H1 (cell line): ENCODE measurements at regions not wholly inside any gene's neighbourhood (a gene's known extent, or its start where the extent isn't known, plus 50 kb on each side); places are given as distances from the start of the nearest gene placed in this dataset.

ENCODE experiments used
- ASH2L ChIP-seq: fragments of 200-600, 300-600 bp; sonication (generic); IDR thresholded peaks from one replicate; pipeline ENCODE4 v1.7.1; 2017; ENCODE audit warnings: low read length
- EP300 ChIP-seq, 2 experiments: IDR thresholded peaks; 1 replicate in 1 of 2; 2 replicates in 1 of 2; pipeline ENCODE4 v1.6.1; 2011 to 2012; ENCODE audit warnings: low read depth in 2 of 2, low read length in 2 of 2, mild to moderate bottlenecking in 2 of 2, borderline replicate concordance in 1 of 2, inconsistent platforms in 1 of 2, moderate library complexity in 1 of 2
- EZH2 ChIP-seq: fragments of 200-600 bp; sonication (generic); IDR thresholded peaks from 2 replicates; pipeline ENCODE4 v1.7.1; 2012; ENCODE audit warnings: low read depth, mild to moderate bottlenecking, moderate library complexity, low read length, inconsistent platforms; ENCODE audit not compliant: severe bottlenecking
- FOSL1 ChIP-seq: IDR thresholded peaks from 2 replicates; pipeline ENCODE4 v1.6.1; 2011; ENCODE audit warnings: mild to moderate bottlenecking, low read depth, low read length, moderate library complexity; ENCODE audit not compliant: insufficient read depth
- GABPA ChIP-seq: IDR thresholded peaks from 2 replicates; pipeline ENCODE4 v1.6.1; 2011; ENCODE audit warnings: mild to moderate bottlenecking, low read length, moderate library complexity, borderline replicate concordance; ENCODE audit not compliant: insufficient read depth
- JUN ChIP-seq: IDR thresholded peaks from 2 replicates; pipeline ENCODE4 v1.6.1; 2011; ENCODE audit warnings: low read depth, mild to moderate bottlenecking, improper control_type of control experiment, low read length
- JUND ChIP-seq: IDR thresholded peaks from 2 replicates; pipeline ENCODE4 v1.6.1; 2011; ENCODE audit warnings: mild to moderate bottlenecking, improper control_type of control experiment, low read length
- MAFK ChIP-seq: IDR thresholded peaks from 2 replicates; pipeline ENCODE4 v1.6.1; 2012; ENCODE audit warnings: low read depth, mild to moderate bottlenecking, improper control_type of control experiment, low read length
- POLR2A ChIP-seq, 2 experiments: IDR thresholded peaks; 1 replicate in 1 of 2; 2 replicates in 1 of 2; pipeline ENCODE4 v1.6.1; 2011; ENCODE audit warnings: low read depth in 2 of 2, low read length in 2 of 2, mild to moderate bottlenecking in 2 of 2; ENCODE audit errors: control extremely low read depth in 1 of 2
- SP4 ChIP-seq: IDR thresholded peaks from 2 replicates; pipeline ENCODE4 v1.6.1; 2012; ENCODE audit warnings: low read length, inconsistent platforms
- TCF12 ChIP-seq: IDR thresholded peaks from 2 replicates; pipeline ENCODE4 v1.6.1; 2011; ENCODE audit warnings: low read depth, mild to moderate bottlenecking, low read length
- ZNF274 ChIP-seq: IDR thresholded peaks from 2 replicates; pipeline ENCODE4 v1.7.0; 2012; ENCODE audit warnings: low read length, borderline replicate concordance; ENCODE audit errors: extremely low read depth
- TF ChIP-seq, protein P1 (sequence below), 3 experiments: IDR thresholded peaks; 1 replicate in 2 of 3; 2 replicates in 1 of 3; pipeline versions ENCODE4 v1.5.1 to v1.6.1; 2011; ENCODE audit warnings: low read length in 3 of 3, mild to moderate bottlenecking in 3 of 3, inconsistent platforms in 2 of 3, low read depth in 1 of 3, moderate library complexity in 1 of 3; ENCODE audit not compliant: insufficient read depth in 1 of 3; ENCODE audit errors: control extremely low read depth in 1 of 3

DNA sequence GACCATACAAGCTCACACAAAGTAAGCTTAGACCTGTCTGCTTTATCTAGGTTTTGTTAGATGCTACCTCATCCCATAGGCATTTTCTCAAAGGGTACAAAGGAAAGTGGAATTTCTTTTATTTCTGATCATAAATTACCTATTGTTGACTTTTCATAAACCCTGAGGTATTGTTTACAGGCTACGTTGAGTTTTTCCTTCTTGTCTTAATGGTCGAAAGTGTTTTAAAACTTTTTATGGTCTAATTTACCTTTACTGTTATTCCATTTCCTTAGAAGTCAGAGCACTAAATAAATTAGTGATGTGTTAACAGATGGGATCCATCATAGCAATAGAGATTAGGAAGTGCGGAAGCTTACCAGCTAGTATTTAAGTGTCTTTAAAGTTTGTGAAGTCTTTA lies 159.2 kb upstream of the GABRA2 start:
- TF ChIP-seq POLR2A (IDR thresholded peaks at IDR 0.05; ENCODE audit: control extremely low read depth in 1 of 2, low read depth in 2 of 2, low read length in 2 of 2), result no peak
- TF ChIP-seq, protein P1, sequence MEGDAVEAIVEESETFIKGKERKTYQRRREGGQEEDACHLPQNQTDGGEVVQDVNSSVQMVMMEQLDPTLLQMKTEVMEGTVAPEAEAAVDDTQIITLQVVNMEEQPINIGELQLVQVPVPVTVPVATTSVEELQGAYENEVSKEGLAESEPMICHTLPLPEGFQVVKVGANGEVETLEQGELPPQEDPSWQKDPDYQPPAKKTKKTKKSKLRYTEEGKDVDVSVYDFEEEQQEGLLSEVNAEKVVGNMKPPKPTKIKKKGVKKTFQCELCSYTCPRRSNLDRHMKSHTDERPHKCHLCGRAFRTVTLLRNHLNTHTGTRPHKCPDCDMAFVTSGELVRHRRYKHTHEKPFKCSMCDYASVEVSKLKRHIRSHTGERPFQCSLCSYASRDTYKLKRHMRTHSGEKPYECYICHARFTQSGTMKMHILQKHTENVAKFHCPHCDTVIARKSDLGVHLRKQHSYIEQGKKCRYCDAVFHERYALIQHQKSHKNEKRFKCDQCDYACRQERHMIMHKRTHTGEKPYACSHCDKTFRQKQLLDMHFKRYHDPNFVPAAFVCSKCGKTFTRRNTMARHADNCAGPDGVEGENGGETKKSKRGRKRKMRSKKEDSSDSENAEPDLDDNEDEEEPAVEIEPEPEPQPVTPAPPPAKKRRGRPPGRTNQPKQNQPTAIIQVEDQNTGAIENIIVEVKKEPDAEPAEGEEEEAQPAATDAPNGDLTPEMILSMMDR (IDR thresholded peaks at IDR 0.05; ENCODE audit: control extremely low read depth in 1 of 3, insufficient read depth in 1 of 3, low read depth in 1 of 3, low read length in 3 of 3), result no peak
- TF ChIP-seq EZH2, result no peak
- no peak for TF ChIP-seq GABPA
- TF ChIP-seq ASH2L, result no peak
- no peak for TF ChIP-seq ZNF274
- TF ChIP-seq FOSL1, result no peak
- no peak for TF ChIP-seq JUND
- no peak for TF ChIP-seq EP300 (IDR thresholded peaks at IDR 0.05; ENCODE audit: borderline replicate concordance in 1 of 2, low read depth in 2 of 2, low read length in 2 of 2)
- TF ChIP-seq MAFK, result no peak
- TF ChIP-seq TCF12, result no peak
- no peak for TF ChIP-seq JUN
- TF ChIP-seq SP4, result no peak
